WTC11 (cell line): ENCODE measurements at regions not wholly inside any gene's neighbourhood (a gene's known extent, or its start where the extent isn't known, plus 50 kb on each side); places are given as distances from the start of the nearest gene placed in this dataset.

Source experiments
- ATAC-seq: fragments of 200-7000 bp; cut with Tn5 transposase; 2 replicates; pipeline ENCODE4 v1.10.0; 2021; ENCODE audit warnings: mild to moderate bottlenecking, moderate library complexity
- CTCF ChIA-PET: fragments of 300-600 bp; sonication (Branson Sonifier 250); formaldehyde crosslinking; loops from one replicate; lab custom pipeline; 2021; ENCODE audit warnings: antibody characterized with exemption; lab: Charles Lee
- POLR2A ChIA-PET: fragments of 350-600 bp; sonication (Branson Sonifier 250); formaldehyde crosslinking; loops from one replicate; lab custom pipeline; 2021; ENCODE audit warnings: antibody characterized with exemption; lab: Charles Lee
- DNase-seq: peaks from one replicate; pipeline ENCODE4 v3.0.0; 2021; ENCODE audit warnings: low spot score
- H3K27ac Mint-ChIP-seq: 2 replicates; pipeline ENCODE4 v1.8.0; 2021; ENCODE audit warnings: mixed read lengths
- H3K27me3 Mint-ChIP-seq: 2 replicates; pipeline ENCODE4 v1.8.0; 2021; ENCODE audit warnings: low read depth, mild to moderate bottlenecking, moderate library complexity, mixed read lengths
- H3K36me3 Mint-ChIP-seq: 2 replicates; pipeline ENCODE4 v1.8.0; 2021; ENCODE audit warnings: mixed read lengths
- H3K4me1 Mint-ChIP-seq: 2 replicates; pipeline ENCODE4 v1.8.0; 2022; ENCODE audit warnings: mixed read lengths
- H3K4me3 Mint-ChIP-seq: 2 replicates; pipeline ENCODE4 v1.8.0; 2021; ENCODE audit warnings: mild to moderate bottlenecking, moderate library complexity, mixed read lengths
- H3K9me3 Mint-ChIP-seq: 2 replicates; pipeline ENCODE4 v1.8.0; 2021; ENCODE audit warnings: mixed read lengths
- ATF1 ChIP-seq: sonication (generic); formaldehyde crosslinking; IDR thresholded peaks from 2 replicates; pipeline ENCODE4 v1.8.1; 2023; ENCODE audit warnings: mild to moderate bottlenecking, moderate library complexity, missing genetic modification reagents
- CREM ChIP-seq: sonication (generic); formaldehyde crosslinking; IDR thresholded peaks from 2 replicates; pipeline ENCODE4 v1.8.1; 2022; ENCODE audit warnings: mild to moderate bottlenecking, missing genetic modification reagents, moderate library complexity
- FOXP1 ChIP-seq: sonication (generic); formaldehyde crosslinking; IDR thresholded peaks from 2 replicates; pipeline ENCODE4 v1.8.0; 2022; ENCODE audit warnings: missing genetic modification reagents, mild to moderate bottlenecking, moderate library complexity, borderline replicate concordance
- KAT7 ChIP-seq: sonication (generic); formaldehyde crosslinking; IDR thresholded peaks from 2 replicates; pipeline ENCODE4 v1.8.1; 2023; ENCODE audit warnings: missing genetic modification reagents, mild to moderate bottlenecking, borderline replicate concordance
- NFATC4 ChIP-seq: fragments of 250-450 bp; sonication (Bioruptor Pico); IDR thresholded peaks from 2 replicates; pipeline ENCODE4 v1.9.0; 2021; ENCODE audit warnings: mild to moderate bottlenecking
- NR2C2 ChIP-seq: sonication (generic); formaldehyde crosslinking; IDR thresholded peaks from 2 replicates; pipeline ENCODE4 v1.8.0; 2022; ENCODE audit warnings: mild to moderate bottlenecking, missing genetic modification reagents
- SP1 ChIP-seq: sonication (generic); formaldehyde crosslinking; conservative IDR thresholded peaks from 2 replicates; pipeline ENCODE4 v1.8.1; 2022; ENCODE audit warnings: missing genetic modification reagents
- ZNF317 ChIP-seq: sonication (generic); formaldehyde crosslinking; IDR thresholded peaks from 2 replicates; pipeline ENCODE4 v1.8.1; 2023; ENCODE audit warnings: low read depth, mild to moderate bottlenecking, moderate library complexity, missing genetic modification reagents, borderline replicate concordance
- ZNF416 ChIP-seq: fragments of 250-450 bp; sonication (Bioruptor Pico); IDR thresholded peaks from 2 replicates; pipeline ENCODE4 v1.9.0; 2021; ENCODE audit warnings: mild to moderate bottlenecking, inconsistent platforms
- ZNF423 ChIP-seq: fragments of 250-450 bp; sonication (Bioruptor Pico); IDR thresholded peaks from 2 replicates; pipeline ENCODE4 v2.1.2; 2022; ENCODE audit warnings: mild to moderate bottlenecking, moderate library complexity
- TF ChIP-seq, protein P1 (sequence below): fragments of 250-450 bp; sonication (Bioruptor Pico); IDR thresholded peaks from 2 replicates; pipeline ENCODE4 v1.9.0; 2021; ENCODE audit warnings: moderate library complexity, mild to moderate bottlenecking, inconsistent platforms, borderline replicate concordance
- TF ChIP-seq, protein P2 (sequence below): sonication (generic); formaldehyde crosslinking; IDR thresholded peaks from 2 replicates; pipeline ENCODE4 v1.8.1; 2022; ENCODE audit warnings: missing genetic modification reagents, borderline replicate concordance
- TF ChIP-seq, protein P3 (sequence below): sonication (generic); formaldehyde crosslinking; conservative IDR thresholded peaks from 2 replicates; pipeline ENCODE4 v1.8.1; 2022; ENCODE audit warnings: mild to moderate bottlenecking, missing genetic modification reagents
- TF ChIP-seq, protein P4 (sequence below): sonication (generic); formaldehyde crosslinking; IDR thresholded peaks from 2 replicates; pipeline ENCODE4 v1.8.1; 2023; ENCODE audit warnings: mild to moderate bottlenecking, missing genetic modification reagents, moderate library complexity
- TF ChIP-seq, protein P5 (sequence below): sonication (generic); formaldehyde crosslinking; IDR thresholded peaks from 2 replicates; pipeline ENCODE4 v1.8.0; 2022; ENCODE audit warnings: mild to moderate bottlenecking, missing genetic modification reagents
- TF ChIP-seq, protein P6 (sequence below): sonication (generic); formaldehyde crosslinking; IDR thresholded peaks from 2 replicates; pipeline ENCODE4 v1.8.0; 2023; ENCODE audit warnings: missing genetic modification reagents, mild to moderate bottlenecking, borderline replicate concordance
- TF ChIP-seq, protein P7 (sequence below): sonication (generic); formaldehyde crosslinking; IDR thresholded peaks from 2 replicates; pipeline ENCODE4 v1.8.0; 2022; ENCODE audit warnings: mild to moderate bottlenecking, missing genetic modification reagents
- TF ChIP-seq, protein P8 (sequence below): sonication (generic); formaldehyde crosslinking; IDR thresholded peaks from 2 replicates; pipeline ENCODE4 v1.8.0; 2022; ENCODE audit warnings: mild to moderate bottlenecking, missing genetic modification reagents

DNA sequence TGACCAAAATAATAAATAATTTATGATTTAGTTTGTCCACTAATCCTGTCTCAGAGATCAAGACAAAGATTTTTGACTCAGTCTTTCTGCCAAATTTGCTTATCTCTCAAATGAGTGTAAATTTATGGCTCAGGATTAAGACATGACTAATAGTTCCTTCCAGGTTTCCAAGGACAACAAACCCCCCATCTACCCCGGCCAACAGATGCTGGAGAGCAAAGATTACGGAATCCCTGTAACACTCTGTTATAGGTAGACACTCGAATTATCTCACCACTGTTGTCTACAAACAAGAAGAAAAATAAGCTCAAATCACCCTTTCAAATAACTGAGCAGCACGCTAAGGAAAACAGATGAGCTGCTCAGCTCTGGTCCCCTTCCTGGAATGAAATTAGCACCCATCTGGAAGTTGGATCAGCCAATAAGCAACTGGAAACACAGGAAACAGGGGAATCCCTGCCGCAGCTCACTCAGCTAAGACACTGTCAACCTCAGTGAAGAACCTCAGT lies 56.8 kb upstream of the SVIL start (continued):
- TF ChIP-seq ZNF317 = no peak
- TF ChIP-seq NFATC4 (CRISPR knock-in tag) = no peak
- TF ChIP-seq, protein P1, sequence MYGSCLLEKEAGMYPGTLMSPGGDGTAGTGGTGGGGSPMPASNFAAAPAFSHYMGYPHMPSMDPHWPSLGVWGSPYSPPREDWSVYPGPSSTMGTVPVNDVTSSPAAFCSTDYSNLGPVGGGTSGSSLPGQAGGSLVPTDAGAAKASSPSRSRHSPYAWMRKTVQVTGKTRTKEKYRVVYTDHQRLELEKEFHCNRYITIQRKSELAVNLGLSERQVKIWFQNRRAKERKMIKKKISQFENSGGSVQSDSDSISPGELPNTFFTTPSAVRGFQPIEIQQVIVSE (CRISPR knock-in tag) = no peak

DNA sequence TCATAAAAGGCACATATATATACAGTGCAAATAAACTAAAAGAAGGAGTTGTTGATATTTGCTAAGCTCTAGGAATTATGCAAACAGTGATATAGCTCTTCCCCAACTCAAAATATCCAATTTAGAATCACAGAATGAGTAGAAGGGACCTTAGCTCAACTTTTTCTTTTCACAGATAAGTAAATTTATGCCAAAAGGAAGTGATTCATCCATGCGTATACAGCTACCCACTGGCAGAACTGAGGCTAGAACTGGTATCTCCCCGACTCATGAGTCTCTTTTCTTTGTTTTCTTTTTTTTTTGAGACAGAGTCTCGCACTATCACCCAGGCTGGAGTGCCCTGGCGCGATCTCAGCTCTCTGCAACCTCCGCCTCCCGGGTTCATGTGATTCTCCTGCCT lies 54.2 kb upstream of the SVIL start:
- ChIA-PET POLR2A (interaction anchor here (1.0 to 1.1 kb wide), 2 partner anchors 70 to 98 kb away, joined by 3 to 6 read pairs; no protein-coding TSS in a partner anchor), CTCF (interaction anchor here (0.6 to 1.9 kb wide), 3 partner anchors 14 to 47 kb away, joined by 3 to 6 read pairs (median 3); no protein-coding TSS in a partner anchor)
- Mint-ChIP-seq H3K9me3 (no peaks in the 10 kb centered on the region), H3K27me3 (no peaks in the 10 kb centered on the region), H3K4me1 (peaks cover 86% of the 10 kb centered on the region), H3K4me3 (no peak overlapping the region), H3K36me3 (peaks cover 24% of the 10 kb centered on the region), H3K27ac (peak overlapping the region; percentile 75)
- TF ChIP-seq, protein P2, sequence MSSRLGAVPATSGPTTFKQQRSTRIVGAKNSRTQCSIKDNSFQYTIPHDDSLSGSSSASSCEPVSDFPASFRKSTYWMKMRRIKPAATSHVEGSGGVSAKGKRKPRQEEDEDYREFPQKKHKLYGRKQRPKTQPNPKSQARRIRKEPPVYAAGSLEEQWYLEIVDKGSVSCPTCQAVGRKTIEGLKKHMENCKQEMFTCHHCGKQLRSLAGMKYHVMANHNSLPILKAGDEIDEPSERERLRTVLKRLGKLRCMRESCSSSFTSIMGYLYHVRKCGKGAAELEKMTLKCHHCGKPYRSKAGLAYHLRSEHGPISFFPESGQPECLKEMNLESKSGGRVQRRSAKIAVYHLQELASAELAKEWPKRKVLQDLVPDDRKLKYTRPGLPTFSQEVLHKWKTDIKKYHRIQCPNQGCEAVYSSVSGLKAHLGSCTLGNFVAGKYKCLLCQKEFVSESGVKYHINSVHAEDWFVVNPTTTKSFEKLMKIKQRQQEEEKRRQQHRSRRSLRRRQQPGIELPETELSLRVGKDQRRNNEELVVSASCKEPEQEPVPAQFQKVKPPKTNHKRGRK (CRISPR knock-in tag) = no peak
- TF ChIP-seq, protein P3, sequence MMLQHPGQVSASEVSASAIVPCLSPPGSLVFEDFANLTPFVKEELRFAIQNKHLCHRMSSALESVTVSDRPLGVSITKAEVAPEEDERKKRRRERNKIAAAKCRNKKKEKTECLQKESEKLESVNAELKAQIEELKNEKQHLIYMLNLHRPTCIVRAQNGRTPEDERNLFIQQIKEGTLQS = no peak
- TF ChIP-seq ATF1 (CRISPR knock-in tag) = no peak
- TF ChIP-seq KAT7 (CRISPR knock-in tag) = no peak
- no peak for TF ChIP-seq ZNF416 (CRISPR knock-in tag)
- TF ChIP-seq, protein P4, sequence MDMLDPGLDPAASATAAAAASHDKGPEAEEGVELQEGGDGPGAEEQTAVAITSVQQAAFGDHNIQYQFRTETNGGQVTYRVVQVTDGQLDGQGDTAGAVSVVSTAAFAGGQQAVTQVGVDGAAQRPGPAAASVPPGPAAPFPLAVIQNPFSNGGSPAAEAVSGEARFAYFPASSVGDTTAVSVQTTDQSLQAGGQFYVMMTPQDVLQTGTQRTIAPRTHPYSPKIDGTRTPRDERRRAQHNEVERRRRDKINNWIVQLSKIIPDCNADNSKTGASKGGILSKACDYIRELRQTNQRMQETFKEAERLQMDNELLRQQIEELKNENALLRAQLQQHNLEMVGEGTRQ = no peak
- DNase-seq (no peak), ATAC-seq (no peak)

DNA sequence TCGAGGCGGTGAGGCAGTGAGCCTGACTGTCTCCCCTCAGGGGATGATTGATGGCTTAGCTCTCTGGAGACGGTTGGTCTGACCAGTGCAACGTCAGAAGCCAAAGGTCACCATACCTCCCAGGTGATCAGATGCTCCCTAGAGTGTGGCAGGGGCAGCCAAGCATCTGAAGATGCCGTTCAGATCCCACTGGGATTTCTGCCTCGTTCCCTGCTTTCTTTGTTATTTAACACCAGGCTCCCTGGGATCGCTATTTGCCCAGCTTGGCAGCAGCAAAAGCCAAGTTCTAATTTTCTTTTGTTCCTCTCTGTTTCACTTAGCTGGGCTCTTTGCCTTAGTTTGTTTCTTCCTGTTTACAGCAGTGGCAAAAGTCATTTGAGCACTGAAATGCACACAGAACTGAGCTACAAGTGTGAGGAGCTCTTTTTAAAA lies 53.5 kb upstream of the SVIL start:
- Mint-ChIP-seq H3K9me3 (peaks cover 5% of the 10 kb centered on the region; the same call in 1 of the 2 replicates), H3K27me3 (no peaks in the 10 kb centered on the region), H3K4me3 (peak overlapping the region; percentile 2), H3K27ac (peak overlapping the region; percentile 91), H3K36me3 (peaks cover 31% of the 10 kb centered on the region)
- ATAC-seq (peak; percentile 83), DNase-seq (peak; percentile 52)
- POLR2A ChIA-PET = interaction anchor here (1.0 to 1.1 kb wide), 2 partner anchors 70 to 99 kb away, joined by 3 to 6 read pairs; no protein-coding TSS in a partner anchor
- peak; percentile 54; the same call in 1 of the 2 replicates for TF ChIP-seq ZNF423 (CRISPR knock-in tag)
- TF ChIP-seq, protein P5, sequence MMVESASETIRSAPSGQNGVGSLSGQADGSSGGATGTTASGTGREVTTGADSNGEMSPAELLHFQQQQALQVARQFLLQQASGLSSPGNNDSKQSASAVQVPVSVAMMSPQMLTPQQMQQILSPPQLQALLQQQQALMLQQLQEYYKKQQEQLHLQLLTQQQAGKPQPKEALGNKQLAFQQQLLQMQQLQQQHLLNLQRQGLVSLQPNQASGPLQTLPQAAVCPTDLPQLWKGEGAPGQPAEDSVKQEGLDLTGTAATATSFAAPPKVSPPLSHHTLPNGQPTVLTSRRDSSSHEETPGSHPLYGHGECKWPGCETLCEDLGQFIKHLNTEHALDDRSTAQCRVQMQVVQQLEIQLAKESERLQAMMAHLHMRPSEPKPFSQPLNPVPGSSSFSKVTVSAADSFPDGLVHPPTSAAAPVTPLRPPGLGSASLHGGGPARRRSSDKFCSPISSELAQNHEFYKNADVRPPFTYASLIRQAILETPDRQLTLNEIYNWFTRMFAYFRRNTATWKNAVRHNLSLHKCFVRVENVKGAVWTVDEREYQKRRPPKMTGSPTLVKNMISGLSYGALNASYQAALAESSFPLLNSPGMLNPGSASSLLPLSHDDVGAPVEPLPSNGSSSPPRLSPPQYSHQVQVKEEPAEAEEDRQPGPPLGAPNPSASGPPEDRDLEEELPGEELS = peak; percentile 88; the same call in 1 of the 2 replicates
- TF ChIP-seq, protein P4 = peak; percentile 59
- peak; percentile 83 for TF ChIP-seq NR2C2
- TF ChIP-seq CREM (CRISPR knock-in tag) = peak; percentile 51; the same call in 1 of the 2 replicates
- TF ChIP-seq, protein P6, sequence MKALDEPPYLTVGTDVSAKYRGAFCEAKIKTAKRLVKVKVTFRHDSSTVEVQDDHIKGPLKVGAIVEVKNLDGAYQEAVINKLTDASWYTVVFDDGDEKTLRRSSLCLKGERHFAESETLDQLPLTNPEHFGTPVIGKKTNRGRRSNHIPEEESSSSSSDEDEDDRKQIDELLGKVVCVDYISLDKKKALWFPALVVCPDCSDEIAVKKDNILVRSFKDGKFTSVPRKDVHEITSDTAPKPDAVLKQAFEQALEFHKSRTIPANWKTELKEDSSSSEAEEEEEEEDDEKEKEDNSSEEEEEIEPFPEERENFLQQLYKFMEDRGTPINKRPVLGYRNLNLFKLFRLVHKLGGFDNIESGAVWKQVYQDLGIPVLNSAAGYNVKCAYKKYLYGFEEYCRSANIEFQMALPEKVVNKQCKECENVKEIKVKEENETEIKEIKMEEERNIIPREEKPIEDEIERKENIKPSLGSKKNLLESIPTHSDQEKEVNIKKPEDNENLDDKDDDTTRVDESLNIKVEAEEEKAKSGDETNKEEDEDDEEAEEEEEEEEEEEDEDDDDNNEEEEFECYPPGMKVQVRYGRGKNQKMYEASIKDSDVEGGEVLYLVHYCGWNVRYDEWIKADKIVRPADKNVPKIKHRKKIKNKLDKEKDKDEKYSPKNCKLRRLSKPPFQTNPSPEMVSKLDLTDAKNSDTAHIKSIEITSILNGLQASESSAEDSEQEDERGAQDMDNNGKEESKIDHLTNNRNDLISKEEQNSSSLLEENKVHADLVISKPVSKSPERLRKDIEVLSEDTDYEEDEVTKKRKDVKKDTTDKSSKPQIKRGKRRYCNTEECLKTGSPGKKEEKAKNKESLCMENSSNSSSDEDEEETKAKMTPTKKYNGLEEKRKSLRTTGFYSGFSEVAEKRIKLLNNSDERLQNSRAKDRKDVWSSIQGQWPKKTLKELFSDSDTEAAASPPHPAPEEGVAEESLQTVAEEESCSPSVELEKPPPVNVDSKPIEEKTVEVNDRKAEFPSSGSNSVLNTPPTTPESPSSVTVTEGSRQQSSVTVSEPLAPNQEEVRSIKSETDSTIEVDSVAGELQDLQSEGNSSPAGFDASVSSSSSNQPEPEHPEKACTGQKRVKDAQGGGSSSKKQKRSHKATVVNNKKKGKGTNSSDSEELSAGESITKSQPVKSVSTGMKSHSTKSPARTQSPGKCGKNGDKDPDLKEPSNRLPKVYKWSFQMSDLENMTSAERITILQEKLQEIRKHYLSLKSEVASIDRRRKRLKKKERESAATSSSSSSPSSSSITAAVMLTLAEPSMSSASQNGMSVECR (CRISPR knock-in tag) = no peak
- TF ChIP-seq, protein P7, sequence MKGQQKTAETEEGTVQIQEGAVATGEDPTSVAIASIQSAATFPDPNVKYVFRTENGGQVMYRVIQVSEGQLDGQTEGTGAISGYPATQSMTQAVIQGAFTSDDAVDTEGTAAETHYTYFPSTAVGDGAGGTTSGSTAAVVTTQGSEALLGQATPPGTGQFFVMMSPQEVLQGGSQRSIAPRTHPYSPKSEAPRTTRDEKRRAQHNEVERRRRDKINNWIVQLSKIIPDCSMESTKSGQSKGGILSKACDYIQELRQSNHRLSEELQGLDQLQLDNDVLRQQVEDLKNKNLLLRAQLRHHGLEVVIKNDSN (CRISPR knock-in tag) = peak; percentile 48; the same call in 1 of the 2 replicates
- TF ChIP-seq ZNF317 = no peak
- TF ChIP-seq, protein P8, sequence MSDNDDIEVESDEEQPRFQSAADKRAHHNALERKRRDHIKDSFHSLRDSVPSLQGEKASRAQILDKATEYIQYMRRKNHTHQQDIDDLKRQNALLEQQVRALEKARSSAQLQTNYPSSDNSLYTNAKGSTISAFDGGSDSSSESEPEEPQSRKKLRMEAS (CRISPR knock-in tag) = 0 out of 2 replicates have a peak, but pooled peaks have one; percentile 20
- no peak for TF ChIP-seq FOXP1
- 0 out of 2 replicates have a peak, but pooled peaks have one; percentile 29 for TF ChIP-seq SP1 (CRISPR knock-in tag)
- TF ChIP-seq, all 79 proteins: peak for 8
- CTCF ChIA-PET = interaction anchor here (0.7 to 1.9 kb wide), 3 partner anchors 14 to 191 kb away, joined by 3 to 6 read pairs (median 3); no protein-coding TSS in a partner anchor
- H3K4me1 Mint-ChIP-seq = peaks cover 86% of the 10 kb centered on the region
